Spinal cord (tissue), 9 donors: ENCODE measurements at regions not wholly inside any gene's neighbourhood (a gene's known extent, or its start where the extent isn't known, plus 50 kb on each side); places are given as distances from the start of the nearest gene placed in this dataset.
"Not testable (repeated sequence)": the region's sequence is repeated elsewhere in the genome, so short reads cannot be mapped to it uniquely, and the experiment has no call there.

Experiments
- DNase-seq, 6 donors: peaks; one replicate each; pipeline versions ENCODE4 v3.0.0 to v3.0.0-alpha.2; 2013 to 2015; ENCODE audit warnings: low spot score in 6 of 6, low read depth in 4 of 6
- H3K27ac ChIP-seq: one replicate; pipeline ENCODE4 v1.5.1; 2013; ENCODE audit warnings: low read depth, low read length, control low read depth
- H3K27me3 ChIP-seq: one replicate; pipeline ENCODE4 v1.6.1; 2013; ENCODE audit warnings: low read length; ENCODE audit not compliant: control insufficient read depth, insufficient read depth
- H3K36me3 ChIP-seq: one replicate; pipeline ENCODE4 v1.6.1; 2013; ENCODE audit warnings: low read length; ENCODE audit not compliant: control insufficient read depth, insufficient read depth
- H3K4me1 ChIP-seq: one replicate; pipeline ENCODE4 v1.6.1; 2013; ENCODE audit warnings: low read length; ENCODE audit not compliant: control insufficient read depth, insufficient read depth
- H3K4me3 ChIP-seq: one replicate; pipeline ENCODE4 v1.5.1; 2013; ENCODE audit warnings: low read depth, low read length, control low read depth
- H3K9me3 ChIP-seq: one replicate; pipeline ENCODE4 v1.6.1; 2013; ENCODE audit warnings: low read length; ENCODE audit not compliant: control insufficient read depth, insufficient read depth
- WGBS: methylation state at CpG from one replicate; pipeline ENCODE4 v1.1.5; 2013; ENCODE audit warnings: missing lambda C conversion rate; ENCODE audit not compliant: insufficient coverage; 5-methylcytosine and 5-hydroxymethylcytosine counted together
- donor health status: healthy.

GRCh38 chr4:19473569-19473968 is 778.1 kb upstream of the SLIT2 start:
- Histone ChIP-seq H3K36me3 (no peaks in the 10 kb centered on the region), H3K4me3 (no peak overlapping the region), H3K4me1 (no peaks in the 10 kb centered on the region), H3K27me3 (no peaks in the 10 kb centered on the region), H3K9me3 (no peaks in the 10 kb centered on the region), H3K27ac (no peak overlapping the region)
- DNase-seq = no peak
- WGBS = 89% methylated on average over 1 of the region's 1 CpG

GRCh38 chr4:19472666-19473065 is 779.0 kb upstream of the SLIT2 start:
- DNase-seq = no peak
- Histone ChIP-seq H3K36me3 (no peaks in the 10 kb centered on the region), H3K4me1 (no peaks in the 10 kb centered on the region), H3K9me3 (no peaks in the 10 kb centered on the region), H3K27me3 (no peaks in the 10 kb centered on the region), H3K4me3 (no peak overlapping the region), H3K27ac (no peak overlapping the region)
- no CpG with 5 or more reads among the region's 1 CpG for WGBS

GRCh38 chr4:19470001-19470400 is 781.7 kb upstream of the SLIT2 start:
- not testable (repeated sequence) for H3K4me1 ChIP-seq, H3K27me3 ChIP-seq, H3K36me3 ChIP-seq, H3K9me3 ChIP-seq, H3K27ac ChIP-seq, DNase-seq, H3K4me3 ChIP-seq
- WGBS = 90% methylated on average over 2 of the region's 5 CpGs

- no peaks in the 10 kb centered on the region for H3K36me3 ChIP-seq
- no peaks in the 10 kb centered on the region for H3K9me3 ChIP-seq
- no peak overlapping the region for H3K27ac ChIP-seq
- no peak overlapping the region for H3K4me3 ChIP-seq
- no peak for DNase-seq
- H3K27me3 ChIP-seq = no peaks in the 10 kb centered on the region
- 100% methylated on average over 1 of the region's 1 CpG for WGBS
- no peaks in the 10 kb centered on the region for H3K4me1 ChIP-seq
Measured at GRCh38 chr4:19462117-19462516, 789.6 kb upstream of the SLIT2 start.

GRCh38 chr4:19455850-19456602 is 795.7 kb upstream of the SLIT2 start:
- no peaks in the 10 kb centered on the region for H3K27me3 ChIP-seq
- 91% methylated on average over 16 of the region's 21 CpGs for WGBS
- no peaks in the 10 kb centered on the region for H3K4me1 ChIP-seq
- no peaks in the 10 kb centered on the region for H3K9me3 ChIP-seq
- H3K4me3 ChIP-seq = no peak overlapping the region
- DNase-seq = no peak
- H3K36me3 ChIP-seq = no peaks in the 10 kb centered on the region
- no peak overlapping the region for H3K27ac ChIP-seq

DNA sequence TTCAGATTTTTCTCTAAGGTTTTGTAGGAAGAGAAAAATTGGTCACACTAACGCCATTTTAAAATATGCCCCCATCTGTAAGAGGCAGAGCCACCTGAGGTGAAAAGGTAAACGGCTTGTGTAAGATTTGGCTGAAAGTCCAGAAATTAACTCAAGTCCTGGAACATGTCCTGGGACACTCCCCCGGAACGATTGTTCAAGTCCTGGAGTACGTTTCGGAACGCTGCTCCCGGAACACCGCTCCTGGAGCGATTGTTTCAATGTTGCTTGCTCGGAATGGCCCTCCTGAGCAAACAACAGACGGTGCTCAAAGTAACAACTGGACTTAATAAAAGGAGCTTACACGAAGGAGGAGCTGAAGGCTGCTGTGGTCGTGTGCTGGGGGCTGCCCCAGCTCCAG is 796.5 kb upstream of the SLIT2 start:
- WGBS = 86% methylated on average over 13 of the region's 14 CpGs
- H3K4me1 ChIP-seq = no peaks in the 10 kb centered on the region
- no peak overlapping the region for H3K27ac ChIP-seq
- H3K27me3 ChIP-seq = no peaks in the 10 kb centered on the region
- H3K4me3 ChIP-seq = no peak overlapping the region
- no peaks in the 10 kb centered on the region for H3K9me3 ChIP-seq
- DNase-seq = no peak
- H3K36me3 ChIP-seq = no peaks in the 10 kb centered on the region

- Histone ChIP-seq H3K4me3 (no peak overlapping the region), H3K27ac (no peak overlapping the region), H3K4me1 (no peaks in the 10 kb centered on the region), H3K9me3 (peaks cover 4% of the 10 kb centered on the region), H3K27me3 (no peaks in the 10 kb centered on the region), H3K36me3 (no peaks in the 10 kb centered on the region)
- WGBS = no CpG with 5 or more reads among the region's 1 CpG
- DNase-seq = no peak
Measured at GRCh38 chr4:19438233-19438632, 813.5 kb upstream of the SLIT2 start.

DNA sequence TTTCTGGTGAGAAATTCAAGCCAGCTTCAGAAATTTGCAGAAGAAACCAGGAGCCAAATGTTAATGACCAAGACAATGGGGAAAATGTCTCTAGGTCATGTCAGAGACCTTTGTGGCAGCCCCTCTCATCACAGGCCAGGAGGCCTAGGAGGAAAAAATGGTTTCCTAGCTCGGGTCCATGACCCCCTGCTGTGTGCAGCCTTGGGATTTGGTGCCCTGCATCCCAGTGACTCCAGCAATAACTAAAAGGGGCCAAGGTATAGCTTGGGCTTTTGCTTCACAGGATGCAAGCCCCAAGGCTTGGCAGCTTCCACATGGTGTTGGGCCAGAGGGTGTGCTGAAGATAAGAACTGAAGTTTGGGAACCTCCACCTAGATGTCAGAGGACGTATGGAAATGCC is 814.7 kb upstream of the SLIT2 start:
- Histone ChIP-seq H3K9me3 (peaks cover 4% of the 10 kb centered on the region), H3K36me3 (no peaks in the 10 kb centered on the region), H3K4me3 (no peak overlapping the region), H3K4me1 (no peaks in the 10 kb centered on the region), H3K27ac (no peak overlapping the region), H3K27me3 (no peaks in the 10 kb centered on the region)
- no peak for DNase-seq
- 78% methylated on average over 2 of the region's 2 CpGs for WGBS

GRCh38 chr4:19429684-19430083 is 822.0 kb upstream of the SLIT2 start:
- no peak overlapping the region for H3K27ac ChIP-seq
- no peaks in the 10 kb centered on the region for H3K36me3 ChIP-seq
- peaks cover 1% of the 10 kb centered on the region for H3K9me3 ChIP-seq
- H3K4me3 ChIP-seq = no peak overlapping the region
- no peaks in the 10 kb centered on the region for H3K4me1 ChIP-seq
- no peak for DNase-seq
- no peaks in the 10 kb centered on the region for H3K27me3 ChIP-seq
- WGBS = 31% methylated on average over 4 of the region's 4 CpGs

GRCh38 chr4:19425146-19425545 is 826.6 kb upstream of the SLIT2 start:
- Histone ChIP-seq H3K27ac (no peak overlapping the region), H3K36me3 (no peaks in the 10 kb centered on the region), H3K4me3 (no peak overlapping the region), H3K4me1 (no peaks in the 10 kb centered on the region), H3K9me3 (no peaks in the 10 kb centered on the region), H3K27me3 (no peaks in the 10 kb centered on the region)
- DNase-seq = no peak
